Vagina (tissue), 2 donors: ENCODE measurements at regions not wholly inside any gene's neighbourhood (a gene's known extent, or its start where the extent isn't known, plus 50 kb on each side); places are given as distances from the start of the nearest gene placed in this dataset.

Experiments
- DNase-seq, 2 donors: peaks; one replicate each; pipeline ENCODE4 v3.0.0-alpha.2; 2017; ENCODE audit errors: extremely low spot score in 2 of 2
- H3K27ac ChIP-seq: fragments of 200-600 bp; sonication (generic); one replicate; pipeline ENCODE4 v1.5.1; 2019
- H3K27me3 ChIP-seq: fragments of 200-600 bp; sonication (generic); one replicate; pipeline ENCODE4 v1.5.1; 2019
- H3K36me3 ChIP-seq, 2 donors: fragments of 200-600 bp; sonication (generic); one replicate each; pipeline ENCODE4 v1.5.1; 2017 to 2019
- H3K4me1 ChIP-seq: fragments of 200-600 bp; sonication (generic); one replicate; pipeline ENCODE4 v1.5.1; 2019
- H3K4me3 ChIP-seq, 2 donors: fragments of 200-600 bp; sonication (generic); 1 replicate in 1 of 2; 2 replicates in 1 of 2; pipeline ENCODE4 v1.5.1; 2016 to 2019
- H3K9me3 ChIP-seq: fragments of 200-600 bp; sonication (generic); one replicate; pipeline ENCODE4 v1.5.1; 2019
- CTCF ChIP-seq, 3 experiments: fragments of 450-650 bp in 2 of 3; fragments of 200-600 bp in 1 of 3; sonication (generic) in 1 of 3; IDR thresholded peaks; one replicate each; pipeline ENCODE4 v1.5.1; 2017 to 2019; ENCODE audit warnings: antibody characterized with exemption in 3 of 3, mild to moderate bottlenecking in 2 of 3, moderate library complexity in 2 of 3
- POLR2A ChIP-seq, 2 donors: fragments of 450-650 bp; IDR thresholded peaks; one replicate each; pipeline ENCODE4 v1.6.1; 2017; ENCODE audit warnings: antibody characterized with exemption in 2 of 2, mild to moderate bottlenecking in 2 of 2, moderate library complexity in 2 of 2
- POLR2AphosphoS5 ChIP-seq, 2 donors: sonication (generic); formaldehyde crosslinking; IDR thresholded peaks; one replicate each; pipeline ENCODE4 v1.9.0; 2017; ENCODE audit warnings: antibody characterized with exemption in 2 of 2, mild to moderate bottlenecking in 2 of 2, low read depth in 1 of 2; ENCODE audit not compliant: insufficient read depth in 1 of 2
- intact Hi-C: fragments of 100-400 bp; cut with DNase I; formaldehyde crosslinking; loops from one replicate; pipeline ENCODE4 v1.15.1; 2023

DNA sequence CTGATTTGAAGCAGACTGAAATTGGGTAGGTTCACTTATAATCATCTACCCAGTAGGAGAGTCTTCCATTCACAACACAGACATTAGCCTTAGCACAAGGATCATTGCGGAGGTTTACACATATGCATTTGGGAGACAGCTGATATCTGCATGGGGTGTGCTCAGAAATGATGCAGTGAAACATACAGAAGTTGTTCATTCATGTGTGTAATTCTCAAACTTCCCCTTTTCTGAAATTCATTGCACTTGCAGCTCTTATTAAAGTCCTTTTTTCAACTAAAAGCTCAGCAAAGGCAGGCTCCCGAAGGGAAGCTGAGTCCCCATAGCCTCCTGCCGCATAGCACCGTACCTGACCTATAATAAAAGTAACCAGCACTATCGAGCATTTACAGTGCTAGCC is 218.3 kb upstream of the CRY1 start:
- intact Hi-C loops = no loop called here
- no peak for DNase-seq
- Histone ChIP-seq H3K27ac (no peak overlapping the region), H3K27me3 (no peaks in the 10 kb centered on the region), H3K9me3 (no peaks in the 10 kb centered on the region), H3K4me1 (no peaks in the 10 kb centered on the region), H3K36me3 (no peaks in the 10 kb centered on the region), H3K4me3 (no peak overlapping the region)
- TF ChIP-seq POLR2A (IDR thresholded peaks at IDR 0.05) (no peak), CTCF (IDR thresholded peaks at IDR 0.05) (no peak), POLR2AphosphoS5 (IDR thresholded peaks at IDR 0.05; ENCODE audit: insufficient read depth in 1 of 2, low read depth in 1 of 2) (no peak)

DNA sequence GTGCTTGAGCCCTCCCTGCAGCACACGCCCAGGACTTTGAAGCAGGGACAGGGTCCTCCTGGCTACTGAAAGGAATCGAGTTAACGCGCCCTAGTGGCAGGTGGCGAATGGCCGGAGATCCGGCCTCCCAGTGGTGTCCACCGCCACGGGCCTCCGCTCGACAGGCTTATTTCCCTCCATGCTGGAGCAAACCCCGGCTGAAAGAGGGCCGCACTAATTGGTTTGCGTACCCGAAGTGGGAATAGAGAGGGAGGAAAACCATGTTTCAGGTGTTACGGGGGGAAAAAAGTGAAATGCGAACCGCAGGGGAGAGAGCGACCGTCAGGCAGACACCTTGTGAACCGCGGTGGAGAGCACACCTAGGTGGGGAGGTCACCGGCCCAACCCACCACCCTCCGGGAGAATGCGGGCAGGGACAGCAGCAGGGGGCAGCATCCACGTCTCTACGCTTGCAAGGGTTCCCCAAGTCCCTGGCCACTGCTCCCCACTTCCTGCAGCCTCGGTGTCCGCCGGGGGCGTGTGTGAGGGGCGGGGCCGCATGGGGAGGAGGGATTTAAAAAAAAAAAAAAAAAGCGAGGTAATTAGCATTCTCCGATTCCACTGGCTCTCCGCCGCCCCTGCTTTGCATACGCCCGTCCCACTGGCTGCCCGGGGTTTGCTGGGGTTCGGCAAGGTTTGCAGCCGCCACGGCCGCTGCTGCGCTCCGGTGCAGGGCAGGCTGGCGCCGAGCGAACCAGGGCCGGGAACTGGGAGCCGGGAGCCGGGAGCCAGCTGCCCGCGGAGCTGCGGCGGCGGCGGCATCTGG is 224.6 kb upstream of the CRY1 start:
- TF ChIP-seq POLR2AphosphoS5 (IDR thresholded peaks at IDR 0.05; ENCODE audit: insufficient read depth in 1 of 2, low read depth in 1 of 2) = peak in 1 of 2 donors; percentile 45
- TF ChIP-seq CTCF (IDR thresholded peaks at IDR 0.05) = no peak
- peak in 1 of 2 donors; percentile 49 for TF ChIP-seq POLR2A (IDR thresholded peaks at IDR 0.05)
- Histone ChIP-seq H3K4me3 (peak overlapping the region; percentile 46 to 54), H3K36me3 (no peaks in the 10 kb centered on the region), H3K9me3 (no peaks in the 10 kb centered on the region), H3K27me3 (no peaks in the 10 kb centered on the region), H3K27ac (no peak overlapping the region), H3K4me1 (peaks cover 34% of the 10 kb centered on the region)
- intact Hi-C loops = no loop called here
- no peak for DNase-seq

DNA sequence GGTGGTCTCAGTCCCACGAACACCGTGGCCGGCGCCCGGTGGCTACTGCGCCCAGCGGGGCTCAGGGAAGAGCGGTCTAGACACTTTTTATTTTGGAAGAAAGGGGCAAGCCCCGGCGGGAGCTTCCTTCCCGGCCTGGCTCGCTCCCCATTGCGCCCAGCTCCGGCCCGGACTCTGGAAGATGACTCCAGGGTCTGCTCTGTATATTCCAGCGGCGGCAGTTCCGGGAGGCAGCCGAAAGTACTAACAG is 225.1 kb upstream of the CRY1 start:
- TF ChIP-seq POLR2AphosphoS5 (IDR thresholded peaks at IDR 0.05; ENCODE audit: insufficient read depth in 1 of 2, low read depth in 1 of 2) (no peak), CTCF (IDR thresholded peaks at IDR 0.05) (no peak), POLR2A (IDR thresholded peaks at IDR 0.05) (no peak)
- H3K4me3 ChIP-seq = peak overlapping the region; percentile 46 to 54
- H3K27me3 ChIP-seq = no peaks in the 10 kb centered on the region
- no peak for DNase-seq
- peaks cover 34% of the 10 kb centered on the region for H3K4me1 ChIP-seq
- no peak overlapping the region for H3K27ac ChIP-seq
- no peaks in the 10 kb centered on the region for H3K36me3 ChIP-seq
- no peaks in the 10 kb centered on the region for H3K9me3 ChIP-seq
- intact Hi-C loops = no loop called here

DNA sequence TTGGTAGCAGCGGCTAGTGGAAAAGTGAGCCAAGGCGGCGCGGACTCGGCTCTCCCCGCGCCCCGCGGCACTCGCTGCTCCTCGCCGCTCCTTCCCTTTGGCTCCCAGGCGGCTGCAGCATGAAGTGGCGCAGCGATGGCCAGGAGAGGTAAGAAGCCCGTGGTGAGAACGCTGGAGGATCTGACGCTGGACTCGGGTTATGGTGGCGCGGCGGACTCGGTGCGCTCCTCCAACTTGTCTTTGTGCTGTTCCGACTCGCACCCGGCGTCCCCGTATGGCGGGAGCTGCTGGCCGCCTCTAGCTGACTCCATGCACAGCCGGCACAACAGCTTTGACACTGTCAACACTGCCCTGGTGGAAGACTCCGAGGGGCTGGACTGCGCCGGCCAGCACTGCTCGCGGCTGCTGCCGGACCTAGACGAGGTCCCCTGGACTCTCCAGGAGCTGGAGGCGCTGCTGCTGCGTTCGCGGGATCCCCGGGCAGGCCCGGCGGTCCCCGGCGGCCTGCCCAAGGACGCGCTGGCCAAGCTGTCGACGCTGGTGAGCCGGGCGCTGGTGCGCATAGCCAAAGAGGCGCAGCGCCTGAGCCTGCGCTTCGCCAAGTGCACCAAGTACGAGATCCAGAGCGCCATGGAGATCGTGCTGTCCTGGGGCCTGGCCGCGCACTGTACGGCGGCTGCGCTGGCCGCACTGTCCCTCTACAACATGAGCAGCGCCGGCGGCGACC is 225.6 kb upstream of the CRY1 start:
- no peak for DNase-seq
- no peak for TF ChIP-seq CTCF (IDR thresholded peaks at IDR 0.05)
- no peak for TF ChIP-seq POLR2AphosphoS5 (IDR thresholded peaks at IDR 0.05; ENCODE audit: insufficient read depth in 1 of 2, low read depth in 1 of 2)
- TF ChIP-seq POLR2A (IDR thresholded peaks at IDR 0.05) = no peak
- H3K36me3 ChIP-seq = no peaks in the 10 kb centered on the region
- intact Hi-C loops = no loop called here
- no peak overlapping the region for H3K27ac ChIP-seq
- H3K4me3 ChIP-seq = peak overlapping the region; percentile 46 to 54
- no peaks in the 10 kb centered on the region for H3K27me3 ChIP-seq
- no peaks in the 10 kb centered on the region for H3K9me3 ChIP-seq
- peaks cover 34% of the 10 kb centered on the region for H3K4me1 ChIP-seq

DNA sequence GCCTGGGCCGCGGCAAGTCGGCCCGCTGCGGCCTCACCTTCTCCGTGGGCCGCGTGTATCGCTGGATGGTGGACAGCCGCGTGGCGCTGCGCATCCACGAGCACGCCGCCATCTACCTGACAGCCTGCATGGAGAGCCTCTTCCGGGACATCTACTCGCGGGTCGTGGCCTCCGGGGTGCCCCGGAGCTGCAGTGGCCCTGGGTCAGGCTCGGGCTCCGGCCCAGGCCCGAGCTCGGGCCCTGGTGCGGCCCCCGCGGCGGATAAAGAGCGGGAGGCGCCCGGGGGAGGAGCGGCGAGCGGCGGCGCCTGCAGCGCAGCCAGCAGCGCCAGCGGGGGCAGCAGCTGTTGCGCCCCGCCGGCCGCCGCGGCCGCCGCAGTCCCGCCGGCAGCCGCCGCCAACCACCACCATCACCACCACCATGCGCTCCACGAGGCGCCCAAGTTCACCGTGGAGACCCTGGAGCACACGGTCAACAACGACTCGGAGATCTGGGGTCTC is 226.2 kb upstream of the CRY1 start:
- no peak for DNase-seq
- TF ChIP-seq POLR2AphosphoS5 (IDR thresholded peaks at IDR 0.05; ENCODE audit: insufficient read depth in 1 of 2, low read depth in 1 of 2) (no peak), CTCF (IDR thresholded peaks at IDR 0.05) (no peak), POLR2A (IDR thresholded peaks at IDR 0.05) (no peak)
- H3K36me3 ChIP-seq = no peaks in the 10 kb centered on the region
- peak overlapping the region; percentile 46 to 54 for H3K4me3 ChIP-seq
- H3K27me3 ChIP-seq = no peaks in the 10 kb centered on the region
- peaks cover 34% of the 10 kb centered on the region for H3K4me1 ChIP-seq
- H3K9me3 ChIP-seq = no peaks in the 10 kb centered on the region
- intact Hi-C loops = no loop called here
- no peak overlapping the region for H3K27ac ChIP-seq
